ENCODE measurements at regions not wholly inside any gene's neighbourhood (a gene's known extent, or its start where the extent isn't known, plus 50 kb on each side); places are given as distances from the start of the nearest gene placed in this dataset.

DNA sequence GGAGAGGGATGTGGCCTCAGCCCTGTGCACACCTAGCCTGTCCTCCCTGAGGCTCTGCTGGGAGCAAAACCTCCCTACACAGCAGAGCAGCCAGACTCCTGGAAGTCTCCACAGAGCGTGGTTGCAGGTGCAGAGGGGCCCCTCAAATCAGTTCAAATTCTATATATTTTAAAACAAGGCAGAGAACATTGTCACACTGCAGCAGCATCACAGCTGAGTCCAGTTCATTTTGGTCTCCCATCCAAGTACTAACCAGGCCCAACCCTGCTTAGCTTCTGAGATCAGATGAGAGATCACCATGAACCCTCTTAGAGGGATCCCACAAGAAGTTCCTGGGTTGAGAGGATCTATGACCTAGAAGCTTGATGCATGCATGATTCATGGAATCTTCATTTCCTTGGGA lies 331.0 kb upstream of the RGMA start:
- no peak for DNase-seq

DNA sequence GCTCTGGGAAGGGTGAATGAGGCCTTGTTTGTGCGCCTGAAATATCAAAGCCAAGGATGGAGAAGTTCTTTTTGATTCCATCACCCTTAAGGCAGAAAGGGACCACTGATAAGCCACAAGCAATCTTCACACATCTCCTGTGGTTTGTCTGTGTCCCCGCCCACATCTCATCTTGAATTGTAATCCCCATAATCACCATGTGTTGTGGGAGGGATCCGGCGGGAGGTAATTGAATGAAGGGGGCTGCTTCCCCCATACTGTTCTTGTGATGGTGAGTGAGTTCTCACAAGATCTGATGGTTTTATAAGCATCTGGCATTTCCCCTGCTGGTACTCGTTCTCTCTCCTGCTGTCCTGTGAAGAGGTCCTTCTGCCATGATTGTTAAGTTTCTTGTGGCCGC lies 329.6 kb upstream of the RGMA start:
- no peak for DNase-seq

DNA sequence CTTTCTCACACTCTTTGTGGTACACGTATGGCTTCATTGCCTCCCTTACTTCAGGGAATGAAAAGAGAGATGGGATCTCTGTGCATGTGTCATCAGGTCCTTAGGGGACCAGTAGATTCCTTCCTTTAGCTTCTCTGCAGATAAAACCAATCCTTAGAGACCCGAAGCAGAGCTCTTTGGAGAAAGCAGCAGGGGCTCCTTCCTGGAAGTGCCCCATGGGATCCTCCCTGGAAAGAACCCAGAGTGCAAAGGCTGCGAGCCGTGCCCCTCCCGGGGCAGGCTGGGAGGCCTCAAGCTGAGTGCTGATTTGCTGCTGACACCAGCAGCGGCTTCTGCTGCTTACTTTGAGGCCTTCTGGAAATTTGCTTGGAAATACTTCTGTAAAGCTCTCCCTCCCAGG lies 328.6 kb upstream of the RGMA start:
- DNase-seq, result no peak

DNA sequence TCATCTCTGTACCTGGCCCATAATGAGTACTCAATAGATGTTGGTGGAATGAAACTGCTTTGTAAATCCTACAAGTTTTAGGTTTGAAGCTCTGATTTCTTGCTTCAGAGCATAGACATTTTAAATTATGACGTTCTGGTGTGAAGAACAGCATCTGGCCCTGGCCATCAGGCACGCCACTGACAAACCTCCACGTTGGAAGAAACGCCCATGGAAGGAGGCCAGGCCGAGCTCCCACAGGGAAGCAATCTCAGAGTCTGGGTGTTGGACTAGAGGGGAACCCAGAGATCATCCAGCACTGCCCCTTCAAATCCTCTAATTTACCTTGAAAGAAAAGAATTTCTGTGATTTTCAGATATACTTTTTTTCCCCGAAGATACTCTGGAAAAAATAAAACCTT lies 328.1 kb upstream of the RGMA start:
- DNase-seq, result no peak

DNA sequence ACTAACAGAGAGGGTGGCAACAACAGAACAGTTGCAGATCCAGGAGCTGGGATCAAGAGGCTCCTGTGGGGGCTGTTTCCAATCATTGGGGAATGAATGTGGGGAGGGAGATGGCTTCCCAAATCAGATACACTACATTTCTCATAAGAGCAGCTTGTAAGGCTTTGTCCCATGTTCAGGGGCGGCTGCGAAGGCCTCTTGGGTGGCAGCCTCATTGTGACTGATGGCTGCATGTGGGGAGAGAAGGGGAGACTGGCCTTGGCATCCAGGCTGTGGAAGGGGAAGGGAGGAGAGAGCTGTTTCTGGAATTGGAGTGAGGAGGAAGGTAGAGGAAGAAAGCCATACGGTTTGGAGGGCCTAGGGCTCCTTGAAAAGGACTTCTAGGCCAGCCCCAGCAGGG lies 326.6 kb upstream of the RGMA start:
- no peak for DNase-seq

DNA sequence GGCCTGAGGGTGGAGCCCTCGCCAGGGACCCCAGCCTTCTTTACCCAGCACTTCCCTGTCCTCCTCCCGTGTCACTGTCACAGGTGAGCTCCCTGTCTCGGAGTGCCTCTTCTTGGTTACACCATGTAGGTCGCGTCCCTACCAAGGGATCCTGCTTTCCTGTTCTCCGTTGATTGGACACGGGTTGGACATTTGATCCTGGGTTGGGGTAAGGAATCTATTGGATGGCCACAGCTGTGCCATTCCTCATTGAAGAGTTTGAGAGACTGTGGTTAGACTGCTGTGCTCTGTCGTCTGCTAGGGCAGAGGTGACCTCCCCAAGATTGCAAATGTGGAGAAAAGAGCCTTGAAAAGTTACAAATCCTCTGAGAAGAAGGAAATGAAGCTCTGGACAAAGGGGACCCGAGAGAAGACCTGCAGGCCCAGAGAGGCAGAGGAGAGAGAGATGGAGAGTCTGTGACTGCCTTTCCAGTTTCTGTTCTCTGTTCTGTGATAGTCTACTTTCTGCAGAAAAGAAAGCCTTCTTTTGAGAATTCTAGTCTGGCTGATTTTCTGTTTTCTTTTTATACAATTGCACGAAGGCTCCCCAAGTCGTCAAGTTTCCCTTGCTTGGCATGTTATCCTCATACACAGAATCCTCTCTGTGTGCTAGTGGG lies 325.7 kb upstream of the RGMA start:
- DNase-seq, result no peak

DNA sequence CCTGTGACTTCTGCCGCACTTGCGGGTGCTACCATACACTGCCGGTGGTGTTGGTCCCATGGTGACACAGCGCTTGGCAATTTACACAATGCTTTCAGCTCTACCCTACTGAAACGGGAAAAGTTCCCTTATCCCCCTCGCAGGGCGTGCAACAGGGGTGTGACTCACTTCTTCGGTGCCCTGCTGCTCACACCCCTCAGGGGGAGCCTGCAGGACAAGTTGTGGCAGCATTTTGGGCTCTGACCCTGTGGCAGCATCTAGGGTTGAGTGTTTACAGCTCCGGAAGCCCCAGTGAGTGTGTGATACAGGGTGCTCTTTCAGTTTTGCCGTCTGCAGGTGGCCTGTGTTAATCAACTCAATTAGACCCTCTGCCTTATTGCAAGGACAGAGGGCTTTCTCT lies 324.7 kb upstream of the RGMA start:
- DNase-seq, result no peak

DNA sequence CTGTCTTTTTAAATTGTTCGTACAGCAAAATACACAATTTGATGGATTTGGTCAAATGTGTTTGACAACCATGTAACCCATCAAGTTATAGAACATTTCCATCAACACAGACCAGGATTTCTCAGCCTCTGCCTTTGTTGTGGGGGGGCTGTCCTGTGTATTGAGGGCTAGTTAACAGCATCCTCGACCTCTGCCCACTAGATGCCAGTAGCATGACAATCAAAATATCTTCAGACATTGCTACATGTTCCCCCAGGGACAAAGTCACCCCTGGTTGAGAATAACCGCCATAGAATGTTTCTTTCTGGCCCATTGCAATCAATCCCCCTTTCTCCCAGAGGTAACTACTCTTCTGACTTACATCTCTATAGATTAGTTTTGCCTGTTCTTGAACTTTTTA lies 310.1 kb upstream of the RGMA start:
- DNase-seq, result no peak

DNA sequence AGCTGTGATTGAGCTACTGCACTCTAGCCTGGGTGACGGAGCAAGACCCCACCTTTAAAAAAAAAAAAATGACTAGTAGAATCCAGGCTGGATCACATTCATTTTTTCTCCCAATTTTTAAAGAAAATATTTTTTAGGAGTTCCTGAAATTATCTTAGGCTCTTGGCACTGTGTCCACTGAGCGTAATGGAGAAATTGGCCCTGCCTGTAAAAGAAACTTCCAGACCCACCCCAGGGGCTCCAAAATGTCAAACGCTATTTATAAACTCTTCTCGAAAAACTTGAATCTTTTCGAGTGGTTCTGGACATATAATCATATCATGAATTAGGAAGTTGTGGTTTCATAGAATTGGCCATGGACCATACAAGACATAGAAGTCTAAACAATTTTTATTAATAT lies 300.2 kb upstream of the RGMA start:
- no peak for DNase-seq

DNA sequence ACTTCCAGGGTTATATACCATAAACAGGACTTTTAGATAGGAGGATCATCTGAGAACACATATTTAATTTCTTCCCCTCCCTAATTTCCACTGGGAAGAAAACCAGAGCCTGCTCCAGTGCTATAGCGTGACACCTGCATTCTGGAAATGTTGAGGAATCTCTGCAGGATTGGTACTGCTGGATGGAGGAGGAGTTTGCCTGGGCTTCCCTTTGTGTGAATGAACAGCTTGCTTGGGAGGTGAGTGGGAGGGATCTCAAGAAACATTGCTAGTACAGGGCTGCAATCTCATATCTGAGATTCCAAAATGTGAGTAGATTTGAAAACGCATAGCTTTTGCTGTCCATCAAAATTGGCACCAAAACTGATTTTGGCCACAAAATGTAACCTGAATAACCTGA lies 295.9 kb upstream of the RGMA start:
- no peak for DNase-seq

DNA sequence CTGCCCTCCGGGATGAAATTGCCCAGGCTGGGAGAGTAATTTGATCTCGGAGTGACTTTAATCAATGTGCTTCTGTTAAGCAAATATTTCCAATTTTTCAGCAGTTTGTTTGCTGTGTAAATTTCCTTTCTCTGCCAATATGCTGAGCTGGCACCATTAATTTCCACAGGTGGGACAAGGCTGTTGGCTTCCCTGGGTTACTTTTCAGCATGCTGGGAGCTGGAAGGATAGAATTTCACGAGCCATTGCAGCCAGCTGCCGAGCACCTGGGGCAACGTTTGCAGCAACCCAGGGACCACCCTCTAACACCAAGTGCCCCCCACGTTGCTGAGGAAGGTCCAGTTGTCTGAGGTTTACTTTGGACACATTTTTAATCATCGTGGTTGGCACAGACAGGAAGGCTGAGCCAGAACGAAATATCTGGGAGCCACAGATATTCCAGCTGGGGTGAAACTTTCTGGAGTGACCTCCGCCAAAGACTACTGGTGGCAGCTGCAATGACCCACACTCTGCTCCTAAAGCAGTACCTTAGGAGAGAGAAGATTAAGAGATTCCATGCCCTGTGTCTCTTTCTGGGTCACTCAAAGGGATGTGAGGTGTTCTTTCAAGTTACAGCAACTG lies 293.3 kb upstream of the RGMA start:
- no peak for DNase-seq

DNA sequence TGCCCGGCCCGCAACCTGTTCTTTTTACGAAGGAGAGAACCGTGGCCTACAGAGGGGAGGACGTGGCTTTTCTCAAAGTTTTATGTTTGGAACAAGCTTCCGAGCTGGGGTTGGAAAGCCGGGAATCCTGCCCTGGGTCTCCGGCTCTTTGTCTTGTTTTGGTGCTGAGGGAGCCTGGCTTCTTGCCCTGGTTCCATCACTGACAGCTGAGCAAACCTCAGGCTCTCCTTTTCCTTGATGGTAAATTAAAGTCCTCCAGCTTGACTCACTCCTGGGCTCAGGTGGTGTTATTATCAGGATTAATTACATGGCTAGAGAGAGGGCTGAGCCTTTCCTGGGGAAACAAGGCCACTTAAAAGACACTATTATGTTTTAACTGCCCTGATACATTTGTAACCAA lies 289.5 kb upstream of the RGMA start:
- DNase-seq, result no peak

DNA sequence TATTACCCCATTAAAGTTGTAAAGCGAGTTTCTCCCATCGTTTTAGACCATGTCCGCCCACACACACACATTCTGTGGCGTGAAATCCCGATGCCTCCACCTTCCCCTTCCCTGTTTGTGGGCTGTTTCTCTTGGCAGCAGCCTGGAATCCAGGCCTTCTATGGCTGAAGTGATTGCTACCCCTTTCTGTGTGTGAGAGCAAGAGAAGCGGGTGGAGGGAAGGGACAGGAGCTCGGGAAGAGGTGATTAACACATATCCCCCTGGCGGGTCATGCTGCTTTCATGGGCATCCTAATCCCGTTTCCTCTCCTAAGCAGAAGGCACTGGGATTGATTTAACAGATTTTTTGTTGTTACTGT lies 283.8 kb upstream of the RGMA start:
- no peak for DNase-seq

DNA sequence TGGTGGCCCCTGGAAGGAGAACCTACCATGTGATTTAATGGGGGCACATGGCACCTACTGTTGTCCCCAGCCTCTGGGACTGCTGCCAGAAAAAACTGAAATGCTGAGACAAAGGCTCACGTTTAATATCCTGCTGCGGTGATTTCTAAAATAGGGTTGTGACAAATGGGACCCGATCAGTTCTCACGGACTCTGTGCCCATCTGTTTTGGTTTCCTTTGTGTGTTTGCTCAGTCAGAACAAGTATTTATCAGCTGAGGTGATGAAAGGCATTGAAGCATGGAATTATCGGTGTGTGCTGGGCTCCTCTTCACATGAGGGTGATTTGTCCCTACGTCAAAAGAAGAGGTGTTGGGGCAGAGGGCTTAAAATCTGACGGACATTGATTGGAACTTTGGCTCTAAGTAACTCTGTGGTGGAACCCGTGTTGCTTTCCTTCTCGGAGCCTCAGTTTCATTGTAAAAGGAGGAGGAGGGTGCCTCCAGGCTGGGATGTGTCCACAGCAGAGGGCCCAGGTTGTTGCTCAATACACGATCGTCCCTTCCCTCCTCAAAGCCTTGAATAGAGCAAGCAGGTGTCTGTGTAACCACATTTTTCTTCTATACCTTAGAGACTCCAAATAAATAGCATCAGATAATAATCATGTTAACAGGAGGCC lies 283.3 kb upstream of the RGMA start:
- no peak for DNase-seq

DNA sequence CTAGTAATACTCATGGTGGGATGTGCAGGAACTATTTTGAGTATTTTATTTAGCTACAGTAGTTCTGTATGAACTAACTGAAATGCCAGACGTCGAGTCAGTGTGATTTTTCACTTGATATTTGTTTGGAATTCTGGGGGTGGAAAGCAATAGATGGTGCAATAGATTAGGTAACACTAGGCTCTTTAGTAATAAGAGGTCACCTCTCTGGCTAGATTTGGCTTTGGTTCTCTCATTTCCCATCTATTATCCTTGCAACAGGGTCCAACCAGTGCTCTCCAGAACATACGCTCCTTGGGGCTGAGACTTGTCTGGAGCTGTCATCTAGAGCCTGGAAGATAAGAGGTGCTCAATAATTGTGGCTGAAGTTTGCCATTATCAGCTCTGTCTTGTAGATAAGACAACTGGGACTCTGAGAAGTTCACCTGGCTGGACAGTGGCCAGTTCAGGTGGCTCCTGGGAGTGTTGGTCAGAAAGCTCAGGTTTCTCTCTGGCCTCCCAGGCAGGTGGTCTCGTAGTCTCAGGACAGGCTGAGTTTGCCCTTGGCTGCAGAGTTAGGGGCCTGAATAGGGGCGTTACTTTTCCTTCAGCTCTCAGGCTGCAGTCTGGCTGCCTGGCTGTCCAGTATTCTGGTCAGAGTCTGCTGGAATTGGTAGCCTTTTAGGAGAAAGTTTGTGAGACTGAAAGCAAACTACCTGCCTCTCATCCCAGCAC lies 277.5 kb upstream of the RGMA start:
- no peak for DNase-seq

DNA sequence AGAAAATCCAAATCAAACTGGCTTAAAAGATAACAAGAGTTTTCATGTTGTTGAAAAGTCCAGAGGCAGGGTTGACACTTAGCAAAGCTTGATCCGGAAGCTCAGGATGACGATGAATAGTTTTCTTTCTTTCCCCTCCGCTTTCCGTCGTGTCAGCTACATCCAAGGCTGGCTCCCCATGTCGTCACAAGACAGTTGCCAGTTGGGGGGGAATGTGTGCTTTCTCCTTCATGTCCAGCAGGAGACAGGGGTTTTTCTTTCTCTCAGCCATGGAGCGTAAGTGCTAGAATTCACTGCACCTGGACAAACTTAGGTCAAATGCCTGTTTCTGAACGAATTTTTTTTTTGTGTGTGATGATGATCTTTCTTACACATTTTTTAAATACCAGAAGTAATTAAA lies 273.8 kb upstream of the RGMA start:
- peak; percentile 14 for DNase-seq

DNA sequence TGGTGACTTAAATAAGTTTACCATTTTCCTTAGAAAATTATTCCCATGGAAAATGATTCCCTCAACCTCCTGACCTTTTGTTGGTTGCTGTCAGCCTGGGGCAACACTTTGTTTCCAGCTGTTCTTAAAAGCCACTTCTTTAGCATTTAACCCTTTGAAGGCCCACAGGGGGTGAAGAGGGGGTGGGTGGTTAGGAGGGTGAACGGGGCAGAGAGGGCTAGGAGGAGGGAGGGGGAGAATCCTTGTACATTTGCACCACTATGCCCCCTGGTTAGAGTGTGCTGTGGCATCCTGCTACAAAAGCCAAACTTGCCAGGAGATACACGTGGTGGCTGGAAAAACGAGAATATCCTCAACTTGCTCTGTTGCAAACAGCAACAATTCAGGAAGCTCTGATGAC lies 273.2 kb upstream of the RGMA start:
- DNase-seq, result no peak

DNA sequence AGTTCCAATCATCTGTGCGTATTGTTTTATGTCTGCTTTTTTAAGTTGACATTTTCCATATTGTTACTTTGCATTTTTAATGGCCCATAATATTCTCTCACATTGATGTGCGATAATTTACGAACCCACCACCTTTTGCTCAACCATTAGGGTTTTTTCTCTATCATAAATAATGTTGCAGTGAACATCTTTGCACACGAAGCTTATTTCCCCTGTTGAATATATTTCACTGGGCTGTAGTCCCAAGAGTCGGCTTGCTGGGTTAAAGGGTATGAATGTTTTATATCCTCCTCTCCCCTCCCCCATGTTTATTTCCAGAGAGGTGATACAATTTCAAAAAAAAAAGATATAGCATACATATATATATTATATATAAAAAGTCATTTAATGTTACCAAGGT lies 272.7 kb upstream of the RGMA start:
- no peak for DNase-seq

DNA sequence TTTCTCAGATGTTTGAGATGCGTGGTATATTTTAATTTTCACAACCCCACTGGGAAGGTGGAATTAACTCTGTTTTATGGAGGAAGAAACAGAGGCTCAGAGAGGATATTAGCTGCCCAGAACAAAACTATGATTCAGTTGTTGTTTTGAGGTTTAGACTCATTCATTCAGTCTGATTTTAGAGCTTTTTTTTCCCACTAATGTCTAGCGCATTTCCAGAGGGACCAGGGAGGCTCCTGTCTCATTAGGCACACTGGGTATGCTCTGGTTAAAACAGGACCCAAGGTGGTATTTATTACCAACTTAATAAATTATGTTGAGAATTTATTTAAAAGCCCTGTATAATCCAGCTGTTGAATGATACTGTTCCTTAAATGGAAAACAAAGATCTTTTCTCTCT lies 272.0 kb upstream of the RGMA start:
- no peak for DNase-seq

DNA sequence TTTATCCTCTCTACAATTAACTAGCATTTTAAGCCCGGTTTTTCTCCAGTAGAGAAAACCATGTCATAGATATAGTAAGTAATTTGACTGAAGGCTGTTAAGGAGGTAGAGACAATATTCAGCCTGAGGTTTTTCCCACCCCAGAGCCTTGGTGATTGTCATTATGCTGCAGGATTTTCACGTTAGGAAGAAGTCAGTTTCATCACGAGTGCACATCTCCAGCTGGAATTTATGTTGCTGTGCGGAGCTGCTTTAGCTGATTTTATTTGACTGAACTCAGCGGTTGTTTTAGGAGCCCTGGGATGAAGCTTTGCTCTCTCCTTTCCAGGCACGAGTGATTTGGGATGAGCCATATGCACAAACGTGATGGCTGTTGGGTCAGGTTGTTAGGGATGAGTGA lies 271.3 kb upstream of the RGMA start:
- DNase-seq, result peak; percentile 19

DNA sequence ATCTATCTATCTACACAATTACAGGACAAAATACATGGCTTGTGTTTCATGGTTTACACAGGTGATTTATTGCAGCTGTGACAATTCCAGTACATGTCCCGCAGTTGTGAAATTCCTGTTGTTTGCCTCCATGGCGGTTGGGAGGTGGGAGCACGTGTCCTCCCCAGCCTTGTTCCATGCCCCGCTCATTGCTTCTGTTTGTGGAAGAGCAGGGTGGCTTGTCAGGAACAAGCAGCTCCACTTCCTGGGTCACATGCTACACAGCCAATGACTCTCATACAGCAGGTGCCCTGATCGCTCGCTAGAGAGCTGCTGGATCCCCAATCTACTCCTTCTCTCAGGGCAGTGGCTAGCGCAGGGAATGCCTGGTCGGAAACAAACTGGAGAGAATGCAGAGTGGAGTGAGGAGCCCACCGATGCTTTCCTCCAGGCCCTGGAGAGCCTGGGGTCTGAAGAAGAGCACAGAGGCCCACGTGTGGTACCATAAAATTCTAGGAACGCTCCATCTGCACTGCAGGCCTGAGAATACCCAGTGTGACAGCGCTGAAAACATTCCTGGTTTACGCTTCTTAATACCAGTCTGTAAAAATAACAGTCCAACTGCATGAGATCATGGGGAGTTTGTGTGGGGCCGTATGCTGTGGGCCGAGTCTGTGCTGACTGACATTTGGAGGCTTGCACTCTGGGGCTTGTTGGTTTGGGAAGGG lies 270.6 kb upstream of the RGMA start:
- DNase-seq, result peak; percentile 66

DNA sequence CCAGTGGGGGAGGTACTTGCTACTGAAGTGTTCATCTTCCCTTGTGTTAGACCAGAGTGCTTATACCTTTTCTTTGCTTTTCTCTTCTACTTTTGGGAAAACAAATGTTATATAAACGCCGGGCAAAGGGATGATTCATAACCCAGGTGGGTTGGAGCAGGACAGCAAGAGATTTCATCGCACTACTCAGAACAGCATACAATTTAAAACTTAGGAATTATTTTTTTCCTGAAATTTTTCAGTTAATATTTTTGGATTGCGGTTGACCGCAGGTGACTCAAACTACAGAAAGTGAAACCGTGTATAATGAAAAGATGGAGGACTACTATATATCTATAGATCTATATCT lies 270.0 kb upstream of the RGMA start:
- no peak for DNase-seq

Data from skin of body (tissue), 1 donor.